T-cell (primary cell): ENCODE measurements at regions not wholly inside any gene's neighbourhood (a gene's known extent, or its start where the extent isn't known, plus 50 kb on each side); places are given as distances from the start of the nearest gene placed in this dataset.
"Not testable (repeated sequence)": the region's sequence is repeated elsewhere in the genome, so short reads cannot be mapped to it uniquely, and the experiment has no call there.

Experiments
- ATAC-seq, 4 experiments: fragments of 200-7000 bp in 3 of 4; fragments of 150-1000 bp in 1 of 4; cut with Tn5 transposase; replicated peaks in 1 of 4; 1 replicate in 3 of 4; 2 replicates in 1 of 4; pipeline ENCODE4 v1.10.0; 2021; ENCODE audit warnings: moderate library complexity in 3 of 4, mild to moderate bottlenecking in 2 of 4, moderate number of reproducible peaks in 1 of 4
- CTCF ChIA-PET, 2 donors: fragments of 300-600 bp; sonication (Branson Sonifier 250); formaldehyde crosslinking; loops; one replicate each; lab custom pipeline; 2022; ENCODE audit warnings: antibody characterized with exemption in 2 of 2; lab: Charles Lee
- POLR2A ChIA-PET, 2 donors: fragments of 300-600 bp; sonication (Branson Sonifier 250); formaldehyde crosslinking; loops; one replicate each; lab custom pipeline; 2022; ENCODE audit warnings: antibody characterized with exemption in 2 of 2; lab: Charles Lee
- DNase-seq, 35 experiments: peaks; one replicate each; pipeline versions ENCODE4 v3.0.0 to v3.0.0-alpha.2; 2013 to 2023
- H3K27ac ChIP-seq: one replicate; pipeline ENCODE4 v1.5.1; 2013; ENCODE audit warnings: low read length
- H3K27me3 ChIP-seq, 2 experiments: replicated peaks in 1 of 2; 1 replicate in 1 of 2; 2 replicates in 1 of 2; pipeline versions ENCODE4 v1.6.1 to v1.7.0; 2013; ENCODE audit warnings: low read length in 1 of 2, mixed read lengths in 1 of 2; ENCODE audit not compliant: control insufficient read depth in 2 of 2, insufficient read depth in 2 of 2; ENCODE audit errors: extremely low read depth in 1 of 2
- H3K36me3 ChIP-seq, 2 donors: 1 replicate in 1 of 2; 2 replicates in 1 of 2; pipeline versions ENCODE4 v1.6.1 to v1.7.0; 2013; ENCODE audit warnings: low read length in 1 of 2; ENCODE audit not compliant: control insufficient read depth in 2 of 2, insufficient read depth in 1 of 2; ENCODE audit errors: extremely low read depth in 1 of 2
- H3K4me1 ChIP-seq, 2 experiments: 1 replicate in 1 of 2; 2 replicates in 1 of 2; pipeline versions ENCODE4 v1.6.1 to v1.7.0; 2013; ENCODE audit warnings: low read length in 2 of 2, mixed read lengths in 1 of 2; ENCODE audit not compliant: insufficient read depth in 2 of 2, control insufficient read depth in 1 of 2; ENCODE audit errors: extremely low read depth in 1 of 2
- H3K4me3 ChIP-seq, 2 donors: 1 replicate in 1 of 2; 2 replicates in 1 of 2; pipeline versions ENCODE4 v1.5.1 to v1.7.0; 2013; ENCODE audit warnings: mild to moderate bottlenecking in 2 of 2, low read length in 1 of 2, moderate library complexity in 1 of 2; ENCODE audit not compliant: control insufficient read depth in 1 of 2; ENCODE audit errors: extremely low read depth in 1 of 2
- H3K9me3 ChIP-seq: 2 replicates; pipeline ENCODE4 v1.7.0; 2013
- H3K27ac Mint-ChIP-seq, 2 donors: one replicate each; pipeline ENCODE4 v1.8.0; 2020 to 2021; ENCODE audit warnings: mild to moderate bottlenecking in 2 of 2, mixed read lengths in 2 of 2
- H3K27me3 Mint-ChIP-seq, 2 donors: one replicate each; pipeline ENCODE4 v1.8.0; 2021 to 2022; ENCODE audit warnings: mixed read lengths in 2 of 2
- H3K36me3 Mint-ChIP-seq: one replicate; pipeline ENCODE4 v1.8.0; 2021; ENCODE audit warnings: mixed read lengths
- H3K4me1 Mint-ChIP-seq, 3 donors: one replicate each; pipeline ENCODE4 v1.8.0; 2020 to 2022; ENCODE audit warnings: mixed read lengths in 3 of 3, mild to moderate bottlenecking in 1 of 3
- H3K4me3 Mint-ChIP-seq, 3 donors: one replicate each; pipeline ENCODE4 v1.8.0; 2020 to 2022; ENCODE audit warnings: mild to moderate bottlenecking in 3 of 3, mixed read lengths in 3 of 3, moderate library complexity in 3 of 3
- H3K9me3 Mint-ChIP-seq, 3 donors: one replicate each; pipeline ENCODE4 v1.8.0; 2020 to 2022; ENCODE audit warnings: mixed read lengths in 3 of 3
- WGBS: methylation state at CpG from one replicate; pipeline ENCODE4 v1.1.5; 2013; ENCODE audit warnings: missing lambda C conversion rate; ENCODE audit not compliant: insufficient coverage; 5-methylcytosine and 5-hydroxymethylcytosine counted together

- H3K27me3 ChIP-seq = no peaks in the 10 kb centered on the region
- Mint-ChIP-seq H3K4me3 (no peak overlapping the region), H3K36me3 (peaks cover 49% of the 10 kb centered on the region), H3K9me3 (peaks cover 0 to 17% (median 8%) of the 10 kb centered on the region in 3 donors), H3K27me3 (no peaks in the 10 kb centered on the region), H3K4me1 (peaks cover 28 to 55% (median 40%) of the 10 kb centered on the region in 3 donors), H3K27ac (no peak overlapping the region)
- H3K4me3 ChIP-seq = no peak overlapping the region
- DNase-seq (no peak), ATAC-seq (peak in 1 of 4 experiments; percentile 40)
- CTCF ChIA-PET = interaction anchor here (1.0 to 1.4 kb wide), 2 partner anchors 10 to 48 kb away, joined by 3 to 5 read pairs; no protein-coding TSS in a partner anchor
- 93% methylated on average over 1 of the region's 5 CpGs for WGBS
- POLR2A ChIA-PET = interaction anchor here in 1 of 2 donors (0.6 kb wide), 1 partner anchor 26 kb away, joined by 3 read pairs; no protein-coding TSS in a partner anchor
- H3K4me1 ChIP-seq = no peaks in the 10 kb centered on the region
- H3K9me3 ChIP-seq = no peaks in the 10 kb centered on the region
- H3K27ac ChIP-seq = no peak overlapping the region
- no peaks in the 10 kb centered on the region for H3K36me3 ChIP-seq
Observed at GRCh38 chr14:71355324-71356201, 448.3 kb downstream of the PCNX1 start.

- H3K9me3 ChIP-seq = no peaks in the 10 kb centered on the region
- H3K27me3 Mint-ChIP-seq = no peaks in the 10 kb centered on the region
- peaks cover 29% of the 10 kb centered on the region for H3K36me3 Mint-ChIP-seq
- H3K4me3 ChIP-seq = no peak overlapping the region
- no peaks in the 10 kb centered on the region for H3K4me1 ChIP-seq
- no peak for ATAC-seq
- DNase-seq = no peak
- no peak overlapping the region for H3K4me3 Mint-ChIP-seq
- no peak overlapping the region for H3K27ac ChIP-seq
- peaks cover 36 to 63% (median 53%) of the 10 kb centered on the region in 3 donors for H3K4me1 Mint-ChIP-seq
- peak overlapping the region in 1 of 2 donors; percentile 65 for H3K27ac Mint-ChIP-seq
- H3K27me3 ChIP-seq = no peaks in the 10 kb centered on the region
- no peaks in the 10 kb centered on the region for H3K36me3 ChIP-seq
- 78% methylated on average over 3 of the region's 6 CpGs for WGBS
- CTCF ChIA-PET = no interaction called here
- H3K9me3 Mint-ChIP-seq = peaks cover 0 to 13% (median 8%) of the 10 kb centered on the region in 3 donors
- POLR2A ChIA-PET = no interaction called here
Observed at GRCh38 chr14:71358209-71358931, 451.1 kb downstream of the PCNX1 start.

GRCh38 chr14:71358932-71359421 lies 451.7 kb downstream of the PCNX1 start:
- H3K36me3 Mint-ChIP-seq = peaks cover 23% of the 10 kb centered on the region
- CTCF ChIA-PET, H3K4me3 ChIP-seq, H3K27ac Mint-ChIP-seq, H3K27me3 ChIP-seq, H3K27me3 Mint-ChIP-seq, DNase-seq, ATAC-seq, H3K36me3 ChIP-seq, H3K4me3 Mint-ChIP-seq, POLR2A ChIA-PET, H3K27ac ChIP-seq, H3K9me3 ChIP-seq, H3K4me1 ChIP-seq: not testable (repeated sequence)
- H3K4me1 Mint-ChIP-seq = peaks cover 36 to 67% (median 59%) of the 10 kb centered on the region in 3 donors
- peaks cover 0 to 13% (median 8%) of the 10 kb centered on the region in 3 donors for H3K9me3 Mint-ChIP-seq
- 97% methylated on average over 3 of the region's 4 CpGs for WGBS

GRCh38 chr14:71359823-71360222 lies 452.6 kb downstream of the PCNX1 start:
- Histone ChIP-seq H3K4me3 (no peak overlapping the region), H3K9me3 (no peaks in the 10 kb centered on the region), H3K4me1 (no peaks in the 10 kb centered on the region), H3K27me3 (no peaks in the 10 kb centered on the region), H3K36me3 (no peaks in the 10 kb centered on the region), H3K27ac (no peak overlapping the region)
- Mint-ChIP-seq H3K9me3 (peaks cover 0 to 13% (median 8%) of the 10 kb centered on the region in 3 donors), H3K4me1 (peaks cover 36 to 72% (median 63%) of the 10 kb centered on the region in 3 donors), H3K27me3 (no peaks in the 10 kb centered on the region), H3K27ac (peak overlapping the region in 1 of 2 donors; percentile 63), H3K4me3 (no peak overlapping the region), H3K36me3 (peaks cover 23% of the 10 kb centered on the region)
- WGBS = 100% methylated on average over 1 of the region's 3 CpGs
- CTCF ChIA-PET = no interaction called here
- DNase-seq (no peak), ATAC-seq (no peak)
- POLR2A ChIA-PET = interaction anchor here in 1 of 2 donors (0.6 kb wide), 1 partner anchor 350 kb away, joined by 3 read pairs; no protein-coding TSS in a partner anchor

- no peaks in the 10 kb centered on the region for H3K9me3 ChIP-seq
- CTCF ChIA-PET = no interaction called here
- DNase-seq (no peak), ATAC-seq (no peak)
- H3K27ac ChIP-seq = no peak overlapping the region
- no peak overlapping the region for H3K4me3 ChIP-seq
- H3K36me3 Mint-ChIP-seq = peaks cover 23% of the 10 kb centered on the region
- H3K36me3 ChIP-seq = no peaks in the 10 kb centered on the region
- peaks cover 29 to 64% (median 51%) of the 10 kb centered on the region in 3 donors for H3K4me1 Mint-ChIP-seq
- no peaks in the 10 kb centered on the region for H3K27me3 ChIP-seq
- 79% methylated on average over 3 of the region's 3 CpGs for WGBS
- H3K9me3 Mint-ChIP-seq = peaks cover 0 to 13% (median 8%) of the 10 kb centered on the region in 3 donors
- H3K4me3 Mint-ChIP-seq = no peak overlapping the region
- no peak overlapping the region for H3K27ac Mint-ChIP-seq
- no peaks in the 10 kb centered on the region for H3K27me3 Mint-ChIP-seq
- POLR2A ChIA-PET = interaction anchor here in 1 of 2 donors (0.5 kb wide), 1 partner anchor 219 kb away, joined by 6 read pairs; no protein-coding TSS in a partner anchor
- no peaks in the 10 kb centered on the region for H3K4me1 ChIP-seq
Observed at GRCh38 chr14:71361336-71361735, 454.1 kb downstream of the PCNX1 start.

- POLR2A ChIA-PET = interaction anchor here in 1 of 2 donors (0.5 kb wide), 1 partner anchor 220 kb away, joined by 6 read pairs; no protein-coding TSS in a partner anchor
Observed at GRCh38 chr14:71361874-71362273, 454.6 kb downstream of the PCNX1 start.

More at GRCh38 chr14:71361874-71362273, 454.6 kb downstream of the PCNX1 start:
- Histone ChIP-seq H3K9me3 (no peaks in the 10 kb centered on the region), H3K36me3 (no peaks in the 10 kb centered on the region), H3K4me1 (no peaks in the 10 kb centered on the region), H3K27ac (no peak overlapping the region), H3K27me3 (no peaks in the 10 kb centered on the region), H3K4me3 (no peak overlapping the region)
- H3K9me3 Mint-ChIP-seq = peaks cover 0 to 13% (median 8%) of the 10 kb centered on the region in 3 donors
- WGBS = 97% methylated on average over 7 of the region's 8 CpGs
- H3K4me3 Mint-ChIP-seq = no peak overlapping the region
- peaks cover 29 to 64% (median 51%) of the 10 kb centered on the region in 3 donors for H3K4me1 Mint-ChIP-seq
- no peak for DNase-seq
- CTCF ChIA-PET = no interaction called here
- H3K36me3 Mint-ChIP-seq = peaks cover 26% of the 10 kb centered on the region
- no peaks in the 10 kb centered on the region for H3K27me3 Mint-ChIP-seq
- H3K27ac Mint-ChIP-seq = peak overlapping the region in 1 of 2 donors; percentile 8
- no peak for ATAC-seq
